NCI-H69 (cell line): ENCODE measurements at regions not wholly inside any gene's neighbourhood (a gene's known extent, or its start where the extent isn't known, plus 50 kb on each side); places are given as distances from the start of the nearest gene placed in this dataset.
"Not testable (repeated sequence)": the region's sequence is repeated elsewhere in the genome, so short reads cannot be mapped to it uniquely, and the experiment has no call there.

Experiments
- DNase-seq: peaks from one replicate; lab custom pipeline; 2025; lab: John Stamatoyannopoulos, UW

- no peak for DNase-seq
Observed at GRCh38 chr21:20110368-20110767, 887.8 kb upstream of the NCAM2 start.

DNA sequence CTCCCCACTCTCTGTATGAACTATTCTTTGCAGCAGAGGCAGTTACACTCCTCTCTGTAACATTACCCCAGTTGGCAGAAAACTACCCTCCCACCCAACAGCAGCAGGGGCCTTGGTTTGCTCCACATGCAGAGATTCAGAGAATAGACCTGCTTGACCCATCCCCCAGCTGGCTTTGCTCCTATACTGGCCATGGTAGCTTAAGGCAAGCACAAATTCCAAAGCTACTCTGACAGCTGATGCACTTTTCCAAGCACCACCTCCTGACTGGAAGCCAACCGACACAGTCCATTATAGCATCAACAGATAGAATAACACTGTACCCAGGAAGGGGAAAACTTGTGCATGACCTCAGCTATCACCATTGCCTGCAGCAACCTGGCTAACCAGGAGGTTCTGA is 846.5 kb upstream of the NCAM2 start:
- no peak for DNase-seq

GRCh38 chr21:20163167-20163566 is 835.0 kb upstream of the NCAM2 start:
- DNase-seq, result no peak

GRCh38 chr21:20167059-20167458 is 831.1 kb upstream of the NCAM2 start:
- DNase-seq, result no peak

DNA sequence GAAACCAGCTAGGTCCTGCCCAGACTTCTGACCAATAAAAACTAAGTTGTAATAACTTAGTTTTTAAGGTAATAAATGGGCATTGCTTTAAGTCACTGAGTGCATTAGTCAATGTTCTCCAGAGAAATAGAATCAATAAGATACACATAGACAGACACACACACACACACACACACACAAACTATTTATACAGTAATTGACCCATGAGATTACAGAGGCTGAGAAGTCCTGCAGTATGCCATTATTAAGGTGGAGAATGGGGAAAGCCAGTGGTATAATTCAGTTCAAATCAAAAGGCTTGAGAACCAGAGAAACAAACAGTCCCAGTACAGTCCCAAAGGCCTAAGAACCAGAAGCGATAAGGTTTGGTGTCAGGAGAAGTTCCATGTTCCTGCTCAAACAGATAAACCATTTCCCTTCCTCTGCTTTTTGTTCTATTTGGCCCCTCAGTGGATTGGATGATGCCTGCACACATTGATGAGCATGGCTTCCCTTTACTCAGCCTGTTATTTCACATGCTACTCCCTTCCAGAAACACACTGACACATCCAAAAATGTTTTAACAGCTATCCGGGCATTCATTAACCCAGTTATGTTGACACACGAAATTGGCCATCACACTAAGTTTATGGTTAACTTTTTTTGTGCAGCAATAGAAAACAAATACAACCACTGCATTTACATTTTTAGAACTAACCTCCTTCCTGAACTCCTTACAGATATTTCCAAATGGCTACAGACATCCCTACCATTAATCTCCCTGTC is 828.2 kb upstream of the NCAM2 start:
- DNase-seq, result peak; percentile 9

- DNase-seq, result no peak
Observed at GRCh38 chr21:20186186-20186585, 812.0 kb upstream of the NCAM2 start.

GRCh38 chr21:20187028-20187427 is 811.2 kb upstream of the NCAM2 start:
- DNase-seq, result no peak

GRCh38 chr21:20201323-20201722 is 796.9 kb upstream of the NCAM2 start:
- DNase-seq, result not testable (repeated sequence)

DNA sequence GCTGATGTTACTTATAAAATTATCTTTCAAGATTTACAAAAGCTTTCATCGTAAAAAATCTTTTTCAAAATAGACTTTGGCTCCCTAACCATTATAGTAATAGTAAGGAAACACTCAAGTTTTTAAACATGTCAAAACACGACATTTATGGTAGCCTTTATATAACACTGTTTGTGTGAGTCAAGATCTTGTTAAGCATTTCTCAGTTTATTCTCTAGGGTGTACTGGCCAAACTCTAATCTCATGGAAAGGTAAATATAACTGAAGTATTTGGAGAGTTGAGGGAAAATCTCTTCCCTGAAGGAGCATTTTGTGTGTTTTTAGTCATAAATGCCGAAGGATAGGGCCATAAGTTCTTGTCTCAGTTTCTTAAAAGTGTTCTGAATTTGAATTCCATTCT is 790.9 kb upstream of the NCAM2 start:
- no peak for DNase-seq

DNA sequence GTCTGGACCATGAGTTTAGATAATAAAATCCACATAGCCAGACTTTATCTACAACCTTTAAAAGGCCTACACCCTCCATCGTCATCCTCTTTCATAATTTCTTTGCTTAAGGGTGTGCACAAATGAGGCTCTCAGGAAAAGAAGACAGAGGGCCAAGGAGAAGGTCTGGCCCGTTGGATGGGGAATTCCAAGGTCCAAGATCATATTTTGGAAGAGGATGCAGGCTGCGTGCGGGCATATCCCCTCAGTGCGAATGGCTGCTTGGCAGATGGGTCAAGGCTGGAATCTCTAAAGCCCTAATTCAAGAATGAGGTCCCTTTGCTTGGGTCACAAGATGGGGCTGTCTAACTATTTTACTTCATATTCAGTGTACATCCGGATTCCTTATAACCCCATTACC is 782.2 kb upstream of the NCAM2 start:
- no peak for DNase-seq

DNA sequence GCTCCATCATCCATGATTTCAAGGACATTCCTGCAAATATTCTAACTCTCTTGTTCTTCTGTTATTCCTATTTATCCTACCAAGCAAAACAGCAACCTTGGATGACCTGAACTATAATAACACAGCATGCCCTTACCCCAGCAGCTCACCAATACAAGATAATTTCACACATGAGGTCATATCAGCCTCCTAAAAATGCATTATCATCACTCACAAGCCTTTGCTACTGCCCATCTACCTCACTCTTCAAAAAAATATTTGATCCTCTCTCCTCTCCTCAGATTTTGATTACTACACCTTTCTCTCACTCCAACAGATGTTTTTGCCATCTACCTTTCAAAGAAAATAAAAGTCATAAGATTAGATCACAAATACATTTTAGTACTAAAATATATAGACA is 777.6 kb upstream of the NCAM2 start:
- no peak for DNase-seq

DNA sequence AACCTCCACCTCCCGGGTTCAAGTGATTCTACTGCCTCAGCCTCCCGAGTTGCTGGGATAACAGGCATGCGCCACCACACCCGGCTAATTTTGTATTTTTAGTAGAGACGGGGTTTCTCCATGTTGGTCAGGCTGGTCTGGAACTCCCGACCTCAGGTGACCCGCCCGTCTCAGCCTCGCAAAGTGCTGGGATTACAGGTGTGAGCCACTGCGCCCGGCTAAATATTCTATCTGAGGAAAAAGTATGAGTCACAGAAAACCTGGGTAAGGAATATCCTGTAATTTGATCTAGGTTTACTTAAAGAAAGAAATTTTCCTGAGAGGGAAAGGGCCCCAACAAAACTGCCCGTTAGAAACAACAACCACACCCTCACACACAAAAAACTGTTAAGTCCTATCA is 776.2 kb upstream of the NCAM2 start:
- DNase-seq, result not testable (repeated sequence)

GRCh38 chr21:20236649-20237048 is 761.6 kb upstream of the NCAM2 start:
- not testable (repeated sequence) for DNase-seq

DNA sequence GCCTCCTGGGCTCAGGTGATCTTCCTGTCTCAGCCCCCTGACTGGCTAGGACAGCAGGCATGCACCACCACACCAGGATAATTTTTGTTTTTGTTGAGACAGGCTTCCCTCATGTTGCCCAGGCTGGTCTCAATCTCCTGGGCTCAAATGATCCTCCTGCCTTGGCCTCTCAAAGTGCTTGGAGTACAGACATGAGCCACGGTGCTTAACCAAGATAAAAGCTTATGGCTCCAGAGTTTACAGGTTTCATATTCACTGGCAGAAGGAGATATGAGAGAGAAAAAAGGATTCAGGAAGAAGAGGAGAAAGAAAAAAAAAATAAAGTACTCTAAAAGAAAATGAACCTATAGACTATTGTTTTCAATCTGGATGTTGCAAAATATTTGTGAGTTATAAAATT is 748.8 kb upstream of the NCAM2 start:
- no peak for DNase-seq

- no peak for DNase-seq
Observed at GRCh38 chr21:20250337-20250736, 747.9 kb upstream of the NCAM2 start.

GRCh38 chr21:20253261-20253660 is 744.9 kb upstream of the NCAM2 start:
- DNase-seq, result no peak

GRCh38 chr21:20254964-20255363 is 743.2 kb upstream of the NCAM2 start:
- DNase-seq, result no peak

DNA sequence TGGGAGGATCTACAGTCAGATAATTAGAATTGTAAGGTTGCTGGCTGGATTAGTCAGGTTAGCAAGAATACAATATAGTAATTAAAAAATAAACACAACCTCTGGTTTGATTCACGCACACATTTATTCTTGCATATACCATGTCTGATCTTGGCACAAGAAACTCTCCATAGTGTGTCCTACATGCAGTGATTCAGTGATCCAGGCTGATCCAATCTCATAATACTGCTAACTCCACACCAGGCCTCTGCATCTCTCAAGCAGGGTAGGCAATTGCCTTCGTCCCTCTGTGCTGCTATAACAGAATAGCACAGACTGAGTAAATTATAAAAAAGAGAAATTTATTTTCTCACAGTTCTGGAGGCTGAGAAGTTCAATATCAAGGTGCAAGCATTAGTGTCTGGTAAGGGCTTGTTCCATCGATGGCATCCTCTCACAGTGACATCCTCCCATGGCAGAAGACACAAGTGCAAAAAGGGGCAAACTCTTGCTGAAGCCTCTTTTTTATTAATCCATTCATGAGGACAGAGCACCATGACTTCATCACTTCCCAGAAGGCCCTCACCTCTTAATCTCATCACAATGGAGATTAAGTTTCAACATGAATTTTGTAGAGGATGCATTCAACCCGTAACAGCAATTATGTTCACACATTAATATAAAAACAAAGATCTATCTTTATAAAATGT is 741.0 kb upstream of the NCAM2 start:
- DNase-seq, result peak; percentile 49

DNA sequence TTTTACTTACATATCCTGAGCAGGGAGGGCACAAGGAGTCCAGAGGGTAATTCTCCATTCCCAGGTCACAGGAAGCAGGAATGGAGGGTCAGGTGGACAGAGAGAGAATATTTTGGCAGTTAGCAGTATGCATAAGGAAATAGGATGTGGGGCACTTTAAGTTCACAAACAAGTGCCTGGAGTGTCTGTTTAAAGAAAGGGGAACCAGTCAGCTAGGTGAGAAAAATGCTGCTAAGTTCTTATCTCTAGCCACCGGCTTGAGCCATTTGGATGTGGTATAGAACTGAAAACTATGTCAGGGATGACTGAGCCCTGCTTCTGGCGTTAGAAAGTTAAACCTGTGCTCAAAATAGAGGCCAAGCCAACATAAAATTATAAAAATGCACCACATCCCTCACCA is 739.7 kb upstream of the NCAM2 start:
- DNase-seq, result no peak

- DNase-seq, result no peak
Observed at GRCh38 chr21:20259031-20259867, 739.0 kb upstream of the NCAM2 start.

DNA sequence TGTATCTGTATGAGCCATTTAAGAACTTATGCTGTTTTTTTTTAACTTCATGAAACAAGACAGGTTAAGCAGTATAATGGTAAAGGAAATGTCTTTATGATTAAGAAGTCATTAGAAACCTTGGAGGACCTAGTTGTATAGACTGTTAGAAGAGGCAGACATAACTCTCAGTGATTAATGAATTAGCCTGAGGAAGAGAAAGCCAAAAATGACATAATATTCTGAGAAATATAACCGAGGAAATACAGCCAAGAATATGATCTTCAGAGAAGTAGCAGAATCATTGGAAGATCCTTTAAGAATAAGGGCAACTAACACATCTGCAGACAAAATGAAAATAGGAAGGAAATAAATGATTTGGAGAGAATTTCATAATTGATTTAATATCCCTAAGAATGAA is 738.1 kb upstream of the NCAM2 start:
- DNase-seq, result no peak

- no peak for DNase-seq
Observed at GRCh38 chr21:20261364-20261763, 736.8 kb upstream of the NCAM2 start.
